ENCODE measurements at regions not wholly inside any gene's neighbourhood (a gene's known extent, or its start where the extent isn't known, plus 50 kb on each side); places are given as distances from the start of the nearest gene placed in this dataset.

DNA sequence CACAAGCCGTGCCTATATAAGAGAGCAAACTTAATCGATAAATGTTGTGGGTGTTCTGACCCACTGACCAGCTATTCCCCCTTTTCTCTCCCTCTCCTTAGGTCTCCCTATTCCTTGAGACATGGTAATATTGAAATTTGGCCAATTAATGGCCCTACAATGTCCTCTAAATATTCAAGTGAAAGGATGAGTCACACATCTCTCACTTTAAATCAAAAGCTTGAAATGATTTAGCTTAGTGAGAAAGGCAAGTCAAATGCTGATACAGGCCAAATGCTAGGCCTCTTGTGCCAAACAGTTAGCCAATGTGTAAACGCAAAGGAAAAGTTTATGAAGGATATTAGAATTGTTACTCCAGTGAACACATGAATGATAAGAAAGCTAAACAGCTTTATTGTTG is 102.2 kb upstream of the CPNE8 start:
- no peaks in the 10 kb centered on the region for H3K4me1 ChIP-seq (ENCODE audit: low read length)
- H2AFZ ChIP-seq (ENCODE audit: low read depth, low read length), result no peak overlapping the region
- H4K20me1 ChIP-seq (ENCODE audit: insufficient read depth, low read length), result no peaks in the 10 kb centered on the region
- no peak overlapping the region for H3K27ac ChIP-seq (ENCODE audit: low read length)
- no peak overlapping the region for H3K4me3 ChIP-seq (ENCODE audit: low read length)
- no peak overlapping the region for H3K4me2 ChIP-seq (ENCODE audit: low read length)
- no peaks in the 10 kb centered on the region for H3K27me3 ChIP-seq (ENCODE audit: low read depth, low read length)
- no peak overlapping the region for H3K9ac ChIP-seq (ENCODE audit: low read length)
- H3K36me3 ChIP-seq (replicated peaks; ENCODE audit: low read depth, low read length), result no peaks in the 10 kb centered on the region
- TF ChIP-seq, protein P1, sequence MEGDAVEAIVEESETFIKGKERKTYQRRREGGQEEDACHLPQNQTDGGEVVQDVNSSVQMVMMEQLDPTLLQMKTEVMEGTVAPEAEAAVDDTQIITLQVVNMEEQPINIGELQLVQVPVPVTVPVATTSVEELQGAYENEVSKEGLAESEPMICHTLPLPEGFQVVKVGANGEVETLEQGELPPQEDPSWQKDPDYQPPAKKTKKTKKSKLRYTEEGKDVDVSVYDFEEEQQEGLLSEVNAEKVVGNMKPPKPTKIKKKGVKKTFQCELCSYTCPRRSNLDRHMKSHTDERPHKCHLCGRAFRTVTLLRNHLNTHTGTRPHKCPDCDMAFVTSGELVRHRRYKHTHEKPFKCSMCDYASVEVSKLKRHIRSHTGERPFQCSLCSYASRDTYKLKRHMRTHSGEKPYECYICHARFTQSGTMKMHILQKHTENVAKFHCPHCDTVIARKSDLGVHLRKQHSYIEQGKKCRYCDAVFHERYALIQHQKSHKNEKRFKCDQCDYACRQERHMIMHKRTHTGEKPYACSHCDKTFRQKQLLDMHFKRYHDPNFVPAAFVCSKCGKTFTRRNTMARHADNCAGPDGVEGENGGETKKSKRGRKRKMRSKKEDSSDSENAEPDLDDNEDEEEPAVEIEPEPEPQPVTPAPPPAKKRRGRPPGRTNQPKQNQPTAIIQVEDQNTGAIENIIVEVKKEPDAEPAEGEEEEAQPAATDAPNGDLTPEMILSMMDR (IDR thresholded peaks at IDR 0.05; ENCODE audit: low read depth, low read length), result no peak
- no peak for TF ChIP-seq EZH2phosphoT487 (IDR thresholded peaks at IDR 0.05; ENCODE audit: low read depth)
- H3K9me3 ChIP-seq (ENCODE audit: insufficient read depth, low read length), result no peaks in the 10 kb centered on the region
- no peaks in the 10 kb centered on the region for H3K79me2 ChIP-seq (ENCODE audit: low read length)

DNA sequence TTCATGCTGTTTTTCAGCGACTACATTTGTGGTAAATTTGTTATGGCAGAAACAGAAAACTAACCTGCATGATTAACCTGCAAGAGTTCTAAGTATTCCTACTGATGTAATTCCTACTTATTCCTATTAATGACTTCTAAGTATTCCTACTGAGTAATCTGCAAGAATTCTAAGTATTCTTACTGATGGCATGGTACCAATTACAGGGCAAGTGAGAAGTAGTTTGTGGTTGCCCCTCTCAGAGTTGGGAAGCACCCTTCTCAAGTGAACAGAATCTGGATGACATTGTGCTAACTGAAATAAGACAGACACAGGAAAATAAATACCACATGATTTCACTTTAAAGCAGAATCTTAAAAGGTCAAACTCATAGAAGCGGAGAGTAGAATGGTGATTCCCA is 100.9 kb upstream of the CPNE8 start:
- no peaks in the 10 kb centered on the region for H3K4me1 ChIP-seq (ENCODE audit: low read length)
- H3K79me2 ChIP-seq (ENCODE audit: low read length), result no peaks in the 10 kb centered on the region
- H2AFZ ChIP-seq (ENCODE audit: low read depth, low read length), result no peak overlapping the region
- no peaks in the 10 kb centered on the region for H3K36me3 ChIP-seq (replicated peaks; ENCODE audit: low read depth, low read length)
- no peak overlapping the region for H3K27ac ChIP-seq (ENCODE audit: low read length)
- no peak overlapping the region for H3K9ac ChIP-seq (ENCODE audit: low read length)
- H4K20me1 ChIP-seq (ENCODE audit: insufficient read depth, low read length), result no peaks in the 10 kb centered on the region
- no peaks in the 10 kb centered on the region for H3K9me3 ChIP-seq (ENCODE audit: insufficient read depth, low read length)
- H3K4me3 ChIP-seq (ENCODE audit: low read length), result no peak overlapping the region
- no peak overlapping the region for H3K4me2 ChIP-seq (ENCODE audit: low read length)
- no peak for TF ChIP-seq EZH2phosphoT487 (IDR thresholded peaks at IDR 0.05; ENCODE audit: low read depth)
- TF ChIP-seq, protein P1 (IDR thresholded peaks at IDR 0.05; ENCODE audit: low read depth, low read length), result no peak
- no peaks in the 10 kb centered on the region for H3K27me3 ChIP-seq (ENCODE audit: low read depth, low read length)

DNA sequence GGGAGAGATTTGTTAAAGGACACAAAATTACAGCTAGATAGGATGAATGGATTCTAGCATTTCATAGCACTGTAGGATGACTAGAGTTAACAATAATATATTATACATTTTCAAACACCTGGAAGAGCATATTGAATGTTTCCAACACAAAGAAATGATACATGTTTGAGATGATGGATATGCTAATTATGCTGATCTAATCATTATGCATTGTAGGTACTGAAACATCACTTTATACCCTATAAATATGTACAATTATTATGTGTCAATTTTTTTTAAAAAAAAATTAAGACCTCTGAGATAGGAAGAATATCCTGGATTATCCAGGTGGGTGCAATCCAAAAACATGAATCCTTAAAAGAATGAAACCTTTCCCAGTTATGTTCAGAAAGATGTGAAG is 100.3 kb upstream of the CPNE8 start:
- no peaks in the 10 kb centered on the region for H3K9me3 ChIP-seq (ENCODE audit: insufficient read depth, low read length)
- no peak overlapping the region for H3K27ac ChIP-seq (ENCODE audit: low read length)
- no peaks in the 10 kb centered on the region for H3K36me3 ChIP-seq (replicated peaks; ENCODE audit: low read depth, low read length)
- no peaks in the 10 kb centered on the region for H4K20me1 ChIP-seq (ENCODE audit: insufficient read depth, low read length)
- no peaks in the 10 kb centered on the region for H3K4me1 ChIP-seq (ENCODE audit: low read length)
- TF ChIP-seq, protein P1 (IDR thresholded peaks at IDR 0.05; ENCODE audit: low read depth, low read length), result no peak
- TF ChIP-seq EZH2phosphoT487 (IDR thresholded peaks at IDR 0.05; ENCODE audit: low read depth), result no peak
- H3K27me3 ChIP-seq (ENCODE audit: low read depth, low read length), result no peaks in the 10 kb centered on the region
- H3K4me3 ChIP-seq (ENCODE audit: low read length), result no peak overlapping the region
- no peaks in the 10 kb centered on the region for H3K79me2 ChIP-seq (ENCODE audit: low read length)
- H3K4me2 ChIP-seq (ENCODE audit: low read length), result no peak overlapping the region
- no peak overlapping the region for H3K9ac ChIP-seq (ENCODE audit: low read length)
- H2AFZ ChIP-seq (ENCODE audit: low read depth, low read length), result no peak overlapping the region

GRCh38 chr12:39003541-39004155 is 98.3 kb upstream of the CPNE8 start:
- Histone ChIP-seq H2AFZ (ENCODE audit: low read depth, low read length) (no peak overlapping the region), H3K4me2 (ENCODE audit: low read length) (no peak overlapping the region), H3K79me2 (ENCODE audit: low read length) (no peaks in the 10 kb centered on the region), H3K9me3 (ENCODE audit: insufficient read depth, low read length) (no peaks in the 10 kb centered on the region), H4K20me1 (ENCODE audit: insufficient read depth, low read length) (no peaks in the 10 kb centered on the region), H3K4me1 (ENCODE audit: low read length) (no peaks in the 10 kb centered on the region), H3K27ac (ENCODE audit: low read length) (no peak overlapping the region), H3K36me3 (replicated peaks; ENCODE audit: low read depth, low read length) (no peaks in the 10 kb centered on the region), H3K4me3 (ENCODE audit: low read length) (no peak overlapping the region), H3K9ac (ENCODE audit: low read length) (no peak overlapping the region), H3K27me3 (ENCODE audit: low read depth, low read length) (no peaks in the 10 kb centered on the region)
- TF ChIP-seq, protein P1 (IDR thresholded peaks at IDR 0.05; ENCODE audit: low read depth, low read length), result no peak
- no peak for TF ChIP-seq EZH2phosphoT487 (IDR thresholded peaks at IDR 0.05; ENCODE audit: low read depth)

Data from OCI-LY3 (cell line).